ENCODE measurements at regions not wholly inside any gene's neighbourhood (a gene's known extent, or its start where the extent isn't known, plus 50 kb on each side); places are given as distances from the start of the nearest gene placed in this dataset.

GRCh38 chr10:128489324-128490247 is 363.4 kb upstream of the MKI67 start:
- H3K9me3 ChIP-seq, result peaks cover 0 to 3% (median 0%) of the 10 kb centered on the region in 4 donors
- no peak for DNase-seq
- no peak overlapping the region for H3K27ac ChIP-seq
- no peaks in the 10 kb centered on the region for H3K27me3 ChIP-seq
- no peak overlapping the region for H3K4me3 ChIP-seq
- WGBS, 2 donors, result 88% methylated on average over 13 of the region's 13 CpGs
- H3K36me3 ChIP-seq, result no peaks in the 10 kb centered on the region
- no peaks in the 10 kb centered on the region for H3K4me1 ChIP-seq
- TF ChIP-seq POLR2AphosphoS5 (IDR thresholded peaks at IDR 0.05), result no peak
- no peak for TF ChIP-seq EP300 (IDR thresholded peaks at IDR 0.05)
- no peak for TF ChIP-seq CTCF (IDR thresholded peaks at IDR 0.05)
- TF ChIP-seq POLR2A (IDR thresholded peaks at IDR 0.05), result no peak
- intact Hi-C loops (cut with DNase I), result no loop called here

GRCh38 chr10:128491686-128492085 is 365.5 kb upstream of the MKI67 start:
- Histone ChIP-seq H3K9me3 (no peaks in the 10 kb centered on the region), H3K36me3 (no peaks in the 10 kb centered on the region), H3K27me3 (no peaks in the 10 kb centered on the region), H3K27ac (no peak overlapping the region), H3K4me1 (no peaks in the 10 kb centered on the region), H3K4me3 (no peak overlapping the region)
- intact Hi-C loops (cut with DNase I), result no loop called here
- no peak for DNase-seq
- WGBS, 2 donors, result 94 to 97% methylated on average over 5 of the region's 5 CpGs
- TF ChIP-seq EP300 (IDR thresholded peaks at IDR 0.05) (no peak), POLR2A (IDR thresholded peaks at IDR 0.05) (no peak), POLR2AphosphoS5 (IDR thresholded peaks at IDR 0.05) (no peak), CTCF (IDR thresholded peaks at IDR 0.05) (no peak)

GRCh38 chr10:128493811-128494210 is 367.6 kb upstream of the MKI67 start:
- no peaks in the 10 kb centered on the region for H3K27me3 ChIP-seq
- whole genome bisulfite sequencing, 2 donors, result 67 to 88% methylated on average over 4 of the region's 4 CpGs
- TF ChIP-seq POLR2AphosphoS5 (IDR thresholded peaks at IDR 0.05) (no peak), EP300 (IDR thresholded peaks at IDR 0.05) (no peak), POLR2A (IDR thresholded peaks at IDR 0.05) (no peak), CTCF (IDR thresholded peaks at IDR 0.05) (no peak)
- no peaks in the 10 kb centered on the region for H3K36me3 ChIP-seq
- no peak for DNase-seq
- intact Hi-C loops (cut with DNase I), result no loop called here
- H3K4me3 ChIP-seq, result no peak overlapping the region
- H3K27ac ChIP-seq, result no peak overlapping the region
- no peaks in the 10 kb centered on the region for H3K4me1 ChIP-seq
- no peaks in the 10 kb centered on the region for H3K9me3 ChIP-seq

DNA sequence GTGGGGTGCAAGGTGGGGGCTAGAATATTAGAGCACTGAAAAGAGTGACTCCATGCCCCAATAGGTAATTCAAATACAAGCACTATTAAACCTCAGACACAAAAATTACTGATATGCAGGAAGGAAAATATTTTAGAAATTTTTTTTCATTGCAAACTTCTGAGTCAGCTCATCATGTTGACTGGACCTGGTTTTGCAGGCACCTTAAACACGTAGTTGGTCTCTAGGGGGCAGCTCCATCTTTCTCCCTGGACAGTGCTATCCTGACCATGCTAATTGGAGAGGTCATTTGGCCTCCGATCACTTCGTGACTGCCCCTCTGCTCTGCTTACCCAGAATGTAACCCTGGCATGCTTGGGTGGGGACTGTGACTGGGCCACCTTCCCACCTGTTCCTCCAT is 368.4 kb upstream of the MKI67 start:
- H3K9me3 ChIP-seq, result no peaks in the 10 kb centered on the region
- 70 to 75% methylated on average over 3 of the region's 3 CpGs for WGBS, 2 donors
- no peaks in the 10 kb centered on the region for H3K27me3 ChIP-seq
- no peak overlapping the region for H3K27ac ChIP-seq
- TF ChIP-seq POLR2AphosphoS5 (IDR thresholded peaks at IDR 0.05), result no peak
- no peak for TF ChIP-seq EP300 (IDR thresholded peaks at IDR 0.05)
- no peak for TF ChIP-seq POLR2A (IDR thresholded peaks at IDR 0.05)
- TF ChIP-seq CTCF (IDR thresholded peaks at IDR 0.05), result no peak
- no peak overlapping the region for H3K4me3 ChIP-seq
- intact Hi-C loops (cut with DNase I), result no loop called here
- no peaks in the 10 kb centered on the region for H3K36me3 ChIP-seq
- no peak for DNase-seq
- no peaks in the 10 kb centered on the region for H3K4me1 ChIP-seq

Measured in sigmoid colon (tissue), 6 donors.